ENCODE measurements at regions not wholly inside any gene's neighbourhood (a gene's known extent, or its start where the extent isn't known, plus 50 kb on each side); places are given as distances from the start of the nearest gene placed in this dataset.

DNA sequence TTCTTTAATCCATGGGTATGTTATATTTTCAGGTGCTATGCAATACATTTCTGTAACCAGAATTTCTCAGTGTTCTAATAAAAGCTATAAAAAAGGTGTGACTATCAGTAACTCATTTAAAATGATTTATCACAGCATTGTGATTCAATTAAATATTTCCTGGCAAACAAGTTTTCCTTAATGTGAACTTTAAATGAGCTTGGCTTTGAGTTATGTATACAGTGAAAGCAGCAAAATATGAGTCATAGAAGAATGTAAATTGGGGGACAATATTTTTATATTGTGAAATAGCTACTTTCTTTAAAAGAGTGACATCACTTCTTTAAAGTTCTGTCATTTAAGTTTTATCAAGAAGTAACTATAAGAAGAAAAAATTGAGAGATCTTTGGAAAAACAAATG lies 484.9 kb upstream of the MAN1A1 start:
- Histone ChIP-seq H3K27ac (ENCODE audit: low read depth, low read length, poor library complexity, severe bottlenecking) (no peak overlapping the region), H3K27me3 (replicated peaks; ENCODE audit: insufficient read depth, low read depth, low read length, poor library complexity) (no peaks in the 10 kb centered on the region), H3K36me3 (ENCODE audit: insufficient read depth, low read length, poor library complexity, severe bottlenecking) (no peaks in the 10 kb centered on the region), H3K9me3 (ENCODE audit: low read depth, low read length, poor library complexity, severe bottlenecking) (no peaks in the 10 kb centered on the region), H3K4me1 (ENCODE audit: insufficient read depth, low read length, poor library complexity, severe bottlenecking) (no peaks in the 10 kb centered on the region), H3K4me3 (ENCODE audit: low read depth, low read length, poor library complexity, severe bottlenecking) (no peak overlapping the region)
- DNase-seq (ENCODE audit: low spot score): no peak
- POLR2A ChIA-PET (ENCODE audit: low non-redundant PET): no interaction called here
- BruUV-seq (replicated peaks): no TSS peak
- intact Hi-C loops (cut with micrococcal nuclease; ENCODE audit: unreplicated experiment): no loop called here
- TF ChIP-seq EZH2 (IDR thresholded peaks at IDR 0.05; ENCODE audit: borderline replicate concordance, low read depth, low read length, poor library complexity, severe bottlenecking) (no peak), CTCF (conservative IDR thresholded peaks at IDR 0.05; ENCODE audit: low read depth, low read length) (no peak)
- CTCF ChIA-PET: no interaction called here

- H3K27ac ChIP-seq (ENCODE audit: low read depth, low read length, poor library complexity, severe bottlenecking): no peak overlapping the region
- intact Hi-C loops (cut with micrococcal nuclease; ENCODE audit: unreplicated experiment): no loop called here
- ChIA-PET CTCF (no interaction called here), POLR2A (ENCODE audit: low non-redundant PET) (no interaction called here)
- H3K4me1 ChIP-seq (ENCODE audit: insufficient read depth, low read length, poor library complexity, severe bottlenecking): no peaks in the 10 kb centered on the region
- H3K4me3 ChIP-seq (ENCODE audit: low read depth, low read length, poor library complexity, severe bottlenecking): no peak overlapping the region
- no peaks in the 10 kb centered on the region for H3K27me3 ChIP-seq (replicated peaks; ENCODE audit: insufficient read depth, low read depth, low read length, poor library complexity)
- H3K36me3 ChIP-seq (ENCODE audit: insufficient read depth, low read length, poor library complexity, severe bottlenecking): no peaks in the 10 kb centered on the region
- no TSS peak for BruUV-seq (replicated peaks)
- TF ChIP-seq CTCF (conservative IDR thresholded peaks at IDR 0.05; ENCODE audit: low read depth, low read length) (no peak), EZH2 (IDR thresholded peaks at IDR 0.05; ENCODE audit: borderline replicate concordance, low read depth, low read length, poor library complexity, severe bottlenecking) (no peak)
- DNase-seq (ENCODE audit: low spot score): no peak
- H3K9me3 ChIP-seq (ENCODE audit: low read depth, low read length, poor library complexity, severe bottlenecking): no peaks in the 10 kb centered on the region
Observed at GRCh38 chr6:119832411-119832810, 482.9 kb upstream of the MAN1A1 start.

GRCh38 chr6:119830494-119831295 lies 481.1 kb upstream of the MAN1A1 start:
- TF ChIP-seq CTCF (conservative IDR thresholded peaks at IDR 0.05; ENCODE audit: low read depth, low read length): no peak
- no TSS peak for BruUV-seq (replicated peaks)
- ChIA-PET CTCF (no interaction called here), POLR2A (ENCODE audit: low non-redundant PET) (no interaction called here)
- intact Hi-C loops (cut with micrococcal nuclease; ENCODE audit: unreplicated experiment): no loop called here
- H3K9me3 ChIP-seq (ENCODE audit: low read depth, low read length, poor library complexity, severe bottlenecking): no peaks in the 10 kb centered on the region
- no peak overlapping the region for H3K4me3 ChIP-seq (ENCODE audit: low read depth, low read length, poor library complexity, severe bottlenecking)
- H3K4me1 ChIP-seq (ENCODE audit: insufficient read depth, low read length, poor library complexity, severe bottlenecking): no peaks in the 10 kb centered on the region
- H3K27me3 ChIP-seq (replicated peaks; ENCODE audit: insufficient read depth, low read depth, low read length, poor library complexity): no peaks in the 10 kb centered on the region
- no peak for DNase-seq (ENCODE audit: low spot score)
- no peaks in the 10 kb centered on the region for H3K36me3 ChIP-seq (ENCODE audit: insufficient read depth, low read length, poor library complexity, severe bottlenecking)
- no peak overlapping the region for H3K27ac ChIP-seq (ENCODE audit: low read depth, low read length, poor library complexity, severe bottlenecking)
